ENCODE measurements at regions not wholly inside any gene's neighbourhood (a gene's known extent, or its start where the extent isn't known, plus 50 kb on each side); places are given as distances from the start of the nearest gene placed in this dataset.
A peak's percentile ranks its signal among the peaks of the same experiment; 100 is the strongest.

DNA sequence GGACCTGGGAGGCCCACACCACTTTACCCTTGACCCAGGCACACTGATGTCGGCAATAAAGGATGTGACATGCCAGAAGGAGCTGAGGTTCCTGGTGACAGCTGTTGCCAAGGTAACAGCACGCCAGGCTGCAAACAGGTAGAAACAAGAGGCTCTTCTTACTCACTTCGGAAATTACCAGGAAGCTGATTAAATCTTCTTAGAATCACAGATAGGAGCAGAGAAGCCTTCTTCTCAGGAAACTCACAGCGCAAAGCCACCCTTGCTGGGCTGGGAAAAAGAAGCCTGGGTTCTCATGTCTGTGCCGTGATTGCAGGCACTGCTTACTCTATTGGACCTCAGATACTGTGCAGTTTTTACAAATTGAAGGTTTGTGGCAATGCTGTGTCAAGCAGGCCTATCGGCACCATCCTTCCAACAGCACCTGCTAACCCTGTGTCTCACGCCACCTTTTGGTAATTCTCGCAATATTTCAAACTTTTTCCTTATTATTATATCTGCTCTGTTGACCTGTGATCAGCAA lies 61.0 kb upstream of the TAF1B start:
- H3K79me2 ChIP-seq (ENCODE audit: insufficient read depth, low read length), result no peaks in the 10 kb centered on the region
- intact Hi-C loops (cut with micrococcal nuclease), result no loop called here
- peak in 1 of 3 donors; percentile 44 for DNase-seq
- Mint-ChIP-seq H3K27me3 (ENCODE audit: low read depth in 3 of 3) (peaks cover 8 to 13% (median 10%) of the 10 kb centered on the region in 3 donors), H3K36me3 (no peaks in the 10 kb centered on the region), H3K4me3 (no peak overlapping the region), H3K4me1 (peaks cover 38% of the 10 kb centered on the region), H3K9me3 (peaks cover 0 to 3% (median 0%) of the 10 kb centered on the region in 7 donors), H3K27ac (no peak overlapping the region)
- TF ChIP-seq CTCF (IDR thresholded peaks at IDR 0.05), result no peak
- no peaks in the 10 kb centered on the region for H4K20me1 ChIP-seq (ENCODE audit: insufficient read depth, low read length)
- no peak overlapping the region for H3K4me2 ChIP-seq (replicated peaks; ENCODE audit: extremely low read depth, low read length, poor library complexity, severe bottlenecking)
- no peaks in the 10 kb centered on the region for H3K9me3 ChIP-seq (replicated peaks in 1 of 2; ENCODE audit: control insufficient read depth in 1 of 2, insufficient read depth in 1 of 2, low read length in 2 of 2)
- no peak overlapping the region for H3K4me3 ChIP-seq (replicated peaks in 1 of 3; ENCODE audit: low read depth in 2 of 3, low read length in 3 of 3)
- no peak overlapping the region for H3K9ac ChIP-seq (ENCODE audit: insufficient read depth, low read length, poor library complexity, severe bottlenecking)
- H2AFZ ChIP-seq (ENCODE audit: insufficient read depth, low read depth, low read length, poor library complexity, severe bottlenecking), result no peak overlapping the region
- no peak overlapping the region for H3K27ac ChIP-seq (ENCODE audit: low read depth in 1 of 2, low read length in 2 of 2)
- peaks cover 29 to 32% of the 10 kb centered on the region in 2 donors for H3K4me1 ChIP-seq (ENCODE audit: control insufficient read depth in 1 of 2, insufficient read depth in 2 of 2, low read length in 2 of 2)
- peaks cover 0 to 2% of the 10 kb centered on the region in 2 donors for H3K27me3 ChIP-seq (ENCODE audit: control insufficient read depth in 2 of 2, insufficient read depth in 2 of 2, low read length in 2 of 2)
- no peaks in the 10 kb centered on the region for H3K36me3 ChIP-seq (replicated peaks in 1 of 2; ENCODE audit: control insufficient read depth in 1 of 2, insufficient read depth in 2 of 2, low read length in 2 of 2)
- WGBS (ENCODE audit: insufficient coverage), result 79% methylated on average over 5 of the region's 8 CpGs

DNA sequence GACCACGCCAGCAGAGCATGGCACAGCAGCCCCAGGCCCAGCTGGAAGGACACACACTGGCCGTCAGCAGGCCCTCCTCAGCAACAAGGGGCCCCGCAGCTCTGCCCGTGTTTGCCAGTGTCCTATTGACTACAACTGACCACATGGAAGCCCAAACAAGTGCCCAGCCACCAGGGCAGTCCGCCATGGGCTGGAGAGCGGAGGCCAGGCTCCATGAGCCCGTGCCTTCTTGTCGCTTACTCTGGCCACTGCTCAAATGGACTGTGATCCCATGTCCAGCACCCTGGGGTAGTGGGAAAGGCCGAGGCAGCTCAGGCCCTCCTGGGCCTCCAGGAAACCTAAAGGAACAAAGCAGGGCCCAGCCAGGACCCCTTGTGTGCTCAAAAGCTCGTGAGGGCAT lies 53.9 kb upstream of the TAF1B start:
- Histone ChIP-seq H2AFZ (ENCODE audit: insufficient read depth, low read depth, low read length, poor library complexity, severe bottlenecking) (no peak overlapping the region), H3K9me3 (replicated peaks in 1 of 2; ENCODE audit: control insufficient read depth in 1 of 2, insufficient read depth in 1 of 2, low read length in 2 of 2) (peaks cover 8 to 16% of the 10 kb centered on the region in 2 donors), H3K4me3 (replicated peaks in 1 of 3; ENCODE audit: low read depth in 2 of 3, low read length in 3 of 3) (no peak overlapping the region), H3K79me2 (ENCODE audit: insufficient read depth, low read length) (no peaks in the 10 kb centered on the region), H3K4me2 (replicated peaks; ENCODE audit: extremely low read depth, low read length, poor library complexity, severe bottlenecking) (no peak overlapping the region), H3K4me1 (ENCODE audit: control insufficient read depth in 1 of 2, insufficient read depth in 2 of 2, low read length in 2 of 2) (peaks cover 13 to 16% of the 10 kb centered on the region in 2 donors), H3K9ac (ENCODE audit: insufficient read depth, low read length, poor library complexity, severe bottlenecking) (no peak overlapping the region), H3K27me3 (ENCODE audit: control insufficient read depth in 2 of 2, insufficient read depth in 2 of 2, low read length in 2 of 2) (peaks cover 0 to 4% of the 10 kb centered on the region in 2 donors), H4K20me1 (ENCODE audit: insufficient read depth, low read length) (no peaks in the 10 kb centered on the region), H3K36me3 (replicated peaks in 1 of 2; ENCODE audit: control insufficient read depth in 1 of 2, insufficient read depth in 2 of 2, low read length in 2 of 2) (no peaks in the 10 kb centered on the region), H3K27ac (ENCODE audit: low read depth in 1 of 2, low read length in 2 of 2) (no peak overlapping the region)
- no peak for TF ChIP-seq CTCF (IDR thresholded peaks at IDR 0.05)
- Mint-ChIP-seq H3K4me3 (no peak overlapping the region), H3K9me3 (peaks cover 4 to 20% (median 18%) of the 10 kb centered on the region in 7 donors), H3K4me1 (peaks cover 16% of the 10 kb centered on the region), H3K27ac (no peak overlapping the region), H3K27me3 (ENCODE audit: low read depth in 3 of 3) (peaks cover 13 to 30% (median 20%) of the 10 kb centered on the region in 3 donors), H3K36me3 (no peaks in the 10 kb centered on the region)
- no peak for DNase-seq
- intact Hi-C loops (cut with micrococcal nuclease), result no loop called here
- 97% methylated on average over 10 of the region's 10 CpGs for WGBS (ENCODE audit: insufficient coverage)
